HCT116 (cell line): ENCODE measurements at regions not wholly inside any gene's neighbourhood (a gene's known extent, or its start where the extent isn't known, plus 50 kb on each side); places are given as distances from the start of the nearest gene placed in this dataset.

Experiments
- ATAC-seq: fragments of 200-7000 bp; cut with Tn5 transposase; 2 replicates; pipeline ENCODE4 v1.9.1; 2020; ENCODE audit warnings: mild to moderate bottlenecking, moderate library complexity
- BruUV-seq: library from RNA; stranded (reverse); fragments of 400-500 nt; replicated peaks from 2 replicates; lab custom pipeline; 2021; lab: Mats Ljungman, UMichigan
- CTCF ChIA-PET: fragments of 300-600 bp; sonication (Branson Sonifier 250); formaldehyde crosslinking; loops from one replicate; lab custom pipeline; 2021; ENCODE audit warnings: antibody characterized with exemption; lab: Charles Lee
- POLR2A ChIA-PET: fragments of 300-600, 350-600 bp; sonication (Branson Sonifier 250); formaldehyde crosslinking; loops from one replicate; lab custom pipeline; 2021; ENCODE audit warnings: antibody characterized with exemption; lab: Charles Lee
- RAD21 ChIA-PET, 2 experiments: fragments of 300-600 bp; sonication (Branson Sonifier 250); formaldehyde crosslinking; loops; one replicate each; lab custom pipeline; 2023; ENCODE audit warnings: low total read pairs in 2 of 2; ENCODE audit not compliant: uncharacterized antibody in 2 of 2, unreplicated experiment in 2 of 2, low non-redundant PET in 1 of 2; lab: Charles Lee
- DNase-seq: peaks from one replicate; pipeline ENCODE4 v3.0.0-alpha.2; 2010; ENCODE audit warnings: low read depth, low spot score
- H2AFZ ChIP-seq: fragments of 200-600 bp; shearing (Covaris generic), sonication (generic); 2 replicates; pipeline ENCODE4 v1.6.1; 2017; ENCODE audit warnings: low read depth, mixed run types, mixed read lengths, antibody characterized with exemption, low read length; ENCODE audit not compliant: poor library complexity, severe bottlenecking
- H3K27ac ChIP-seq: 2 replicates; pipeline ENCODE4 v1.5.1; 2012; ENCODE audit warnings: low read depth, low read length
- H3K27me3 ChIP-seq: fragments of 200-600 bp; sonication (generic); 2 replicates; pipeline ENCODE4 v1.6.1; 2016; ENCODE audit warnings: mixed run types, low read length, mixed read lengths; ENCODE audit not compliant: insufficient read depth
- H3K36me3 ChIP-seq, 2 experiments: fragments of 200-500 bp in 1 of 2; fragments of 200-600 bp in 1 of 2; sonication (Bioruptor generic) in 1 of 2; sonication (generic) in 1 of 2; 2 replicates each; pipeline versions ENCODE4 v1.5.1 to v1.6.1; 2014 to 2016; ENCODE audit warnings: low read length in 2 of 2, inconsistent platforms in 1 of 2, mixed read lengths in 1 of 2, mixed run types in 1 of 2; ENCODE audit not compliant: insufficient read depth in 2 of 2, control insufficient read depth in 1 of 2
- H3K4me1 ChIP-seq, 2 experiments: fragments of 200-600 bp in 1 of 2; sonication (generic) in 1 of 2; 2 replicates each; pipeline versions ENCODE4 v1.5.1 to v1.6.1; 2012 to 2017; ENCODE audit warnings: low read length in 2 of 2, inconsistent platforms in 1 of 2, mild to moderate bottlenecking in 1 of 2, mixed read lengths in 1 of 2, mixed run types in 1 of 2, moderate library complexity in 1 of 2; ENCODE audit not compliant: insufficient read depth in 2 of 2, control insufficient read depth in 1 of 2
- H3K4me2 ChIP-seq: fragments of 200-600 bp; sonication (generic); 2 replicates; pipeline ENCODE4 v1.6.1; 2017; ENCODE audit warnings: mixed run types, low read length, mixed read lengths
- H3K4me3 ChIP-seq, 2 experiments: fragments of 200-600 bp in 1 of 2; sonication (generic) in 1 of 2; replicated peaks in 1 of 2; 2 replicates each; pipeline ENCODE4 v1.5.1; 2011 to 2016; ENCODE audit warnings: low read length in 2 of 2, control low read depth in 1 of 2, low read depth in 1 of 2, mild to moderate bottlenecking in 1 of 2, mixed read lengths in 1 of 2, mixed run types in 1 of 2
- H3K79me2 ChIP-seq: fragments of 200-600 bp; sonication (generic); 2 replicates; pipeline ENCODE4 v1.6.1; 2017; ENCODE audit warnings: mild to moderate bottlenecking, mixed run types, low read length, moderate library complexity, mixed read lengths; ENCODE audit not compliant: insufficient read depth
- H3K9ac ChIP-seq: fragments of 200-600 bp; sonication (generic); 2 replicates; pipeline ENCODE4 v1.6.1; 2016; ENCODE audit warnings: low read length, mixed read lengths
- H3K9me2 ChIP-seq: fragments of 200-600 bp; sonication (generic), shearing (Covaris generic); 2 replicates; pipeline ENCODE4 v1.6.1; 2017; ENCODE audit warnings: mixed run types, mild to moderate bottlenecking, moderate library complexity; ENCODE audit not compliant: insufficient read depth
- H3K9me3 ChIP-seq, 2 experiments: fragments of 200-500 bp in 1 of 2; fragments of 200-600 bp in 1 of 2; sonication (Bioruptor generic) in 1 of 2; sonication (generic) in 1 of 2; 2 replicates each; pipeline ENCODE4 v1.6.1; 2014 to 2017; ENCODE audit warnings: low read length in 2 of 2, mixed read lengths in 2 of 2, inconsistent platforms in 1 of 2, low read depth in 1 of 2, mild to moderate bottlenecking in 1 of 2, mixed run types in 1 of 2, moderate library complexity in 1 of 2; ENCODE audit not compliant: control insufficient read depth in 1 of 2, insufficient read depth in 1 of 2
- H4K20me1 ChIP-seq: fragments of 200-600 bp; sonication (generic), shearing (Covaris generic); 2 replicates; pipeline ENCODE4 v1.6.1; 2017; ENCODE audit warnings: mixed run types, mild to moderate bottlenecking, moderate library complexity; ENCODE audit not compliant: insufficient read depth
- CBX3 ChIP-seq: IDR thresholded peaks from 2 replicates; pipeline ENCODE4 v1.6.1; 2012; ENCODE audit warnings: low read depth
- EZH2 ChIP-seq: fragments of 200-600 bp; sonication (generic); IDR thresholded peaks from 2 replicates; pipeline ENCODE4 v1.6.1; 2017; ENCODE audit warnings: antibody characterized with exemption, mixed run types
- FOSL1 ChIP-seq: IDR thresholded peaks from 2 replicates; pipeline ENCODE4 v1.6.1; 2012; ENCODE audit warnings: low read depth
- JUND ChIP-seq: IDR thresholded peaks from 2 replicates; pipeline ENCODE4 v1.6.1; 2012
- MAX ChIP-seq: IDR thresholded peaks from 2 replicates; pipeline ENCODE4 v1.6.1; 2012
- POLR2AphosphoS5 ChIP-seq: IDR thresholded peaks from 2 replicates; pipeline ENCODE4 v1.6.1; 2011; ENCODE audit warnings: mild to moderate bottlenecking, low read depth, low read length, moderate library complexity
- SP1 ChIP-seq: IDR thresholded peaks from 2 replicates; pipeline ENCODE4 v1.6.1; 2012; ENCODE audit warnings: low read depth
- SRF ChIP-seq: IDR thresholded peaks from 2 replicates; pipeline ENCODE4 v1.6.1; 2012; ENCODE audit warnings: low read depth
- TCF7L2 ChIP-seq: IDR thresholded peaks from 2 replicates; pipeline ENCODE4 v1.7.0; 2011; ENCODE audit warnings: borderline replicate concordance, inconsistent platforms; ENCODE audit not compliant: insufficient read depth, insufficient read length; ENCODE audit errors: extremely low read depth
- YY1 ChIP-seq: IDR thresholded peaks from 2 replicates; pipeline ENCODE4 v1.6.1; 2011; ENCODE audit warnings: low read length, low read depth, moderate library complexity, mild to moderate bottlenecking; ENCODE audit not compliant: insufficient replicate concordance; ENCODE audit errors: extremely low read depth
- intact Hi-C: fragments of 100-400 bp; cut with micrococcal nuclease; formaldehyde crosslinking; loops from 2 replicates; pipeline ENCODE4 v1.10.0; 2022
- TF ChIP-seq, protein P1 (sequence below): IDR thresholded peaks from 2 replicates; pipeline ENCODE4 v1.6.1; 2012
- TF ChIP-seq, protein P2 (sequence below), 3 experiments: fragments of 200-600 bp in 1 of 3; sonication (generic) in 1 of 3; IDR thresholded peaks in 2 of 3; conservative IDR thresholded peaks in 1 of 3; 2 replicates each; pipeline ENCODE4 v1.5.1; 2012 to 2017; ENCODE audit warnings: low read depth in 2 of 3, low read length in 2 of 3, antibody characterized with exemption in 1 of 3, borderline replicate concordance in 1 of 3, control low read depth in 1 of 3, mild to moderate bottlenecking in 1 of 3, mixed read lengths in 1 of 3, mixed run types in 1 of 3, moderate library complexity in 1 of 3; ENCODE audit not compliant: insufficient read depth in 1 of 3

DNA sequence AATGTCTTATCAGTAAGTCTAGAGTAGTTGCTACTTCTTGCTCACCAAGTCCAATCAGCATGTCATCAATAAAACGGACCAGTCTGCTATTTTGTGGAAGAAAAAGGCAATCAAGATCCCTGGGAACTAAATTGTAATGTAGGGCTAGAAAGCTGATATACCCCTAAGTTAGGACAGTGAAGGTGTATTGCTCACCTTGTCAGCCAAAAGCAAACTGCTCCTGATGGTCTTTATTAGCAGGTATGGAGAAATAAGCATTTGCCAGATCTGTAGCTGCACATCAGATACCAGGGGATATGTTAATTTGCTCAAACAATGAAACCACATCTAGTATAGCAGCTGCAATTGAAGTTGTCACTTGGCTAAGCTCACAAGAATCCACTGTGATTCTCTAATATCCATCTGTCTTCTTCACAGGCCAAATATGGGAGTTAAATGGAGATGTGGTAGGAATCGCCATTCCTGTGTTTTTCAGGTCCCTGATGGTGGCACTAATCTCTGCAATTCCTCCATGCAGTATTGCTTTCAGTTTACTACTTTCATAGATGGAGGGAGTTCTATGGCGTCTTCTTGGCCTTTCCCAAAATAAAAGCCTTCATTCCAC lies 75.0 kb downstream of the TMEM237 start:
- Histone ChIP-seq H4K20me1 (no peaks in the 10 kb centered on the region), H3K27ac (no peak overlapping the region), H2AFZ (no peak overlapping the region), H3K36me3 (no peaks in the 10 kb centered on the region), H3K9ac (no peak overlapping the region), H3K27me3 (no peaks in the 10 kb centered on the region), H3K4me3 (no peak overlapping the region), H3K9me3 (no peaks in the 10 kb centered on the region), H3K4me1 (no peaks in the 10 kb centered on the region), H3K4me2 (no peak overlapping the region), H3K79me2 (no peaks in the 10 kb centered on the region), H3K9me2 (no peaks in the 10 kb centered on the region)
- intact Hi-C loops, result no loop called here
- no TSS peak for BruUV-seq
- TF ChIP-seq CBX3 (no peak), SRF (no peak), POLR2AphosphoS5 (no peak), EZH2 (no peak), MAX (no peak), YY1 (no peak), SP1 (no peak), TCF7L2 (no peak), FOSL1 (no peak), JUND (no peak)
- TF ChIP-seq, protein P1, sequence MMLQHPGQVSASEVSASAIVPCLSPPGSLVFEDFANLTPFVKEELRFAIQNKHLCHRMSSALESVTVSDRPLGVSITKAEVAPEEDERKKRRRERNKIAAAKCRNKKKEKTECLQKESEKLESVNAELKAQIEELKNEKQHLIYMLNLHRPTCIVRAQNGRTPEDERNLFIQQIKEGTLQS, result no peak
- TF ChIP-seq, protein P2, sequence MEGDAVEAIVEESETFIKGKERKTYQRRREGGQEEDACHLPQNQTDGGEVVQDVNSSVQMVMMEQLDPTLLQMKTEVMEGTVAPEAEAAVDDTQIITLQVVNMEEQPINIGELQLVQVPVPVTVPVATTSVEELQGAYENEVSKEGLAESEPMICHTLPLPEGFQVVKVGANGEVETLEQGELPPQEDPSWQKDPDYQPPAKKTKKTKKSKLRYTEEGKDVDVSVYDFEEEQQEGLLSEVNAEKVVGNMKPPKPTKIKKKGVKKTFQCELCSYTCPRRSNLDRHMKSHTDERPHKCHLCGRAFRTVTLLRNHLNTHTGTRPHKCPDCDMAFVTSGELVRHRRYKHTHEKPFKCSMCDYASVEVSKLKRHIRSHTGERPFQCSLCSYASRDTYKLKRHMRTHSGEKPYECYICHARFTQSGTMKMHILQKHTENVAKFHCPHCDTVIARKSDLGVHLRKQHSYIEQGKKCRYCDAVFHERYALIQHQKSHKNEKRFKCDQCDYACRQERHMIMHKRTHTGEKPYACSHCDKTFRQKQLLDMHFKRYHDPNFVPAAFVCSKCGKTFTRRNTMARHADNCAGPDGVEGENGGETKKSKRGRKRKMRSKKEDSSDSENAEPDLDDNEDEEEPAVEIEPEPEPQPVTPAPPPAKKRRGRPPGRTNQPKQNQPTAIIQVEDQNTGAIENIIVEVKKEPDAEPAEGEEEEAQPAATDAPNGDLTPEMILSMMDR (IDR thresholded peaks at IDR 0.05 in 2 of 3, conservative IDR thresholded peaks at IDR 0.05 in 1 of 3; ENCODE audit: borderline replicate concordance in 1 of 3, insufficient read depth in 1 of 3, low read depth in 2 of 3, low read length in 2 of 3), result no peak
- CTCF ChIA-PET, result no interaction called here
- no peak for ATAC-seq
- DNase-seq, result no peak
- POLR2A ChIA-PET, result no interaction called here
- RAD21 ChIA-PET, result no interaction called here
